Gastrocnemius medialis (tissue), 4 donors: ENCODE measurements at regions not wholly inside any gene's neighbourhood (a gene's known extent, or its start where the extent isn't known, plus 50 kb on each side); places are given as distances from the start of the nearest gene placed in this dataset.

Source experiments
- CTCF ChIP-seq, 5 experiments: fragments of 450-650 bp in 3 of 5; fragments of 200-600 bp in 2 of 5; sonication (generic) in 2 of 5; IDR thresholded peaks in 4 of 5; conservative IDR thresholded peaks in 1 of 5; 1 replicate in 4 of 5; 2 replicates in 1 of 5; pipeline ENCODE4 v1.5.1; 2016 to 2019; ENCODE audit warnings: antibody characterized with exemption in 5 of 5, mild to moderate bottlenecking in 3 of 5, moderate library complexity in 3 of 5
- POLR2A ChIP-seq, 2 donors: fragments of 450-650 bp; IDR thresholded peaks; one replicate each; pipeline ENCODE4 v1.6.1; 2017; ENCODE audit warnings: antibody characterized with exemption in 2 of 2, mild to moderate bottlenecking in 2 of 2, moderate library complexity in 2 of 2

GRCh38 chr12:58711974-58712373, 208.3 kb downstream of the LRIG3 start:
- TF ChIP-seq CTCF (IDR thresholded peaks at IDR 0.05 in 4 of 5, conservative IDR thresholded peaks at IDR 0.05 in 1 of 5) (no peak), POLR2A (IDR thresholded peaks at IDR 0.05) (no peak)
